DND-41 (cell line): ENCODE measurements at regions not wholly inside any gene's neighbourhood (a gene's known extent, or its start where the extent isn't known, plus 50 kb on each side); places are given as distances from the start of the nearest gene placed in this dataset.
"Not testable (repeated sequence)": the region's sequence is repeated elsewhere in the genome, so short reads cannot be mapped to it uniquely, and the experiment has no call there.

Experiments used
- EZH2 ChIP-seq: IDR thresholded peaks from 3 replicates; pipeline ENCODE4 v1.6.1; 2012; ENCODE audit warnings: borderline replicate concordance, low read depth, mild to moderate bottlenecking, moderate library complexity, low read length, inconsistent platforms; ENCODE audit not compliant: severe bottlenecking
- TF ChIP-seq, protein P1 (sequence below): IDR thresholded peaks from 2 replicates; pipeline ENCODE4 v1.5.1; 2012; ENCODE audit warnings: borderline replicate concordance, low read length, moderate library complexity, mild to moderate bottlenecking; ENCODE audit not compliant: poor library complexity, severe bottlenecking; ENCODE audit errors: extremely low read depth

- TF ChIP-seq EZH2 = not testable (repeated sequence)
- TF ChIP-seq, protein P1, sequence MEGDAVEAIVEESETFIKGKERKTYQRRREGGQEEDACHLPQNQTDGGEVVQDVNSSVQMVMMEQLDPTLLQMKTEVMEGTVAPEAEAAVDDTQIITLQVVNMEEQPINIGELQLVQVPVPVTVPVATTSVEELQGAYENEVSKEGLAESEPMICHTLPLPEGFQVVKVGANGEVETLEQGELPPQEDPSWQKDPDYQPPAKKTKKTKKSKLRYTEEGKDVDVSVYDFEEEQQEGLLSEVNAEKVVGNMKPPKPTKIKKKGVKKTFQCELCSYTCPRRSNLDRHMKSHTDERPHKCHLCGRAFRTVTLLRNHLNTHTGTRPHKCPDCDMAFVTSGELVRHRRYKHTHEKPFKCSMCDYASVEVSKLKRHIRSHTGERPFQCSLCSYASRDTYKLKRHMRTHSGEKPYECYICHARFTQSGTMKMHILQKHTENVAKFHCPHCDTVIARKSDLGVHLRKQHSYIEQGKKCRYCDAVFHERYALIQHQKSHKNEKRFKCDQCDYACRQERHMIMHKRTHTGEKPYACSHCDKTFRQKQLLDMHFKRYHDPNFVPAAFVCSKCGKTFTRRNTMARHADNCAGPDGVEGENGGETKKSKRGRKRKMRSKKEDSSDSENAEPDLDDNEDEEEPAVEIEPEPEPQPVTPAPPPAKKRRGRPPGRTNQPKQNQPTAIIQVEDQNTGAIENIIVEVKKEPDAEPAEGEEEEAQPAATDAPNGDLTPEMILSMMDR = not testable (repeated sequence)
Measured at GRCh38 chr1:101375448-101375847, 138.6 kb downstream of the S1PR1 start.
